Ovary (tissue), 7 donors: ENCODE measurements at regions not wholly inside any gene's neighbourhood (a gene's known extent, or its start where the extent isn't known, plus 50 kb on each side); places are given as distances from the start of the nearest gene placed in this dataset.

Experiments
- DNase-seq, 5 donors: peaks; one replicate each; pipeline ENCODE4 v3.0.0-alpha.2; 2019 to 2020
- H3K27ac ChIP-seq, 2 donors: fragments of 200-600 bp; one replicate each; pipeline versions ENCODE4 v1.5.1 to v1.8.0; 2019 to 2022
- H3K27me3 ChIP-seq: fragments of 200-600 bp; one replicate; pipeline ENCODE4 v1.8.0; 2022
- H3K36me3 ChIP-seq: fragments of 200-600 bp; sonication (generic); one replicate; pipeline ENCODE4 v1.5.1; 2019
- H3K4me1 ChIP-seq: one replicate; pipeline ENCODE4 v1.8.1; 2013; ENCODE audit warnings: mild to moderate bottlenecking, moderate library complexity; ENCODE audit not compliant: insufficient read depth
- H3K4me3 ChIP-seq: fragments of 200-600 bp; sonication (generic); one replicate; pipeline ENCODE4 v1.5.1; 2017
- H3K9me3 ChIP-seq, 2 donors: fragments of 200-600 bp in 1 of 2; sonication (generic) in 1 of 2; one replicate each; pipeline versions ENCODE4 v1.5.1 to v1.8.1; 2013 to 2019; ENCODE audit warnings: mild to moderate bottlenecking in 1 of 2, moderate library complexity in 1 of 2
- EP300 ChIP-seq: sonication (generic); formaldehyde crosslinking; IDR thresholded peaks from one replicate; pipeline ENCODE4 v1.6.1; 2017; ENCODE audit warnings: antibody characterized with exemption
- POLR2A ChIP-seq: fragments of 450-650 bp; IDR thresholded peaks from one replicate; pipeline ENCODE4 v1.6.1; 2017; ENCODE audit warnings: antibody characterized with exemption, mild to moderate bottlenecking, moderate library complexity
- WGBS, 3 donors: extraction: QIAGEN DNeasy Blood & Tissue Kit in 1 of 3; methylation state at CpG; one replicate each; pipeline versions ENCODE4 v1.1.5 to v1.1.7; 2013 to 2017; 5-methylcytosine and 5-hydroxymethylcytosine counted together
- intact Hi-C, 4 donors: fragments of 100-400 bp; cut with DNase I; formaldehyde crosslinking; loops; one replicate each; pipeline versions ENCODE4 v1.11.0 to v1.15.1; 2022 to 2023
- TF ChIP-seq, protein P1 (sequence below), 3 donors: fragments of 450-650 bp in 2 of 3; fragments of 200-600 bp in 1 of 3; IDR thresholded peaks; one replicate each; pipeline versions ENCODE4 v1.5.1 to v1.8.0; 2016 to 2022; ENCODE audit warnings: antibody characterized with exemption in 3 of 3, mild to moderate bottlenecking in 1 of 3
- donor health status: DM: no; HTN: no; CAD: no; lungs with moderate emphysema.
- donor health status: DM: no; HTN: no; CAD: no.
- donor health status: Bipolar disorder and iron deficiency.
- donor health status: DM: no; HTN: no; CAD: no.
- donor health status: DM: yes; HTN: yes; CAD: no.

- TF ChIP-seq, protein P1, sequence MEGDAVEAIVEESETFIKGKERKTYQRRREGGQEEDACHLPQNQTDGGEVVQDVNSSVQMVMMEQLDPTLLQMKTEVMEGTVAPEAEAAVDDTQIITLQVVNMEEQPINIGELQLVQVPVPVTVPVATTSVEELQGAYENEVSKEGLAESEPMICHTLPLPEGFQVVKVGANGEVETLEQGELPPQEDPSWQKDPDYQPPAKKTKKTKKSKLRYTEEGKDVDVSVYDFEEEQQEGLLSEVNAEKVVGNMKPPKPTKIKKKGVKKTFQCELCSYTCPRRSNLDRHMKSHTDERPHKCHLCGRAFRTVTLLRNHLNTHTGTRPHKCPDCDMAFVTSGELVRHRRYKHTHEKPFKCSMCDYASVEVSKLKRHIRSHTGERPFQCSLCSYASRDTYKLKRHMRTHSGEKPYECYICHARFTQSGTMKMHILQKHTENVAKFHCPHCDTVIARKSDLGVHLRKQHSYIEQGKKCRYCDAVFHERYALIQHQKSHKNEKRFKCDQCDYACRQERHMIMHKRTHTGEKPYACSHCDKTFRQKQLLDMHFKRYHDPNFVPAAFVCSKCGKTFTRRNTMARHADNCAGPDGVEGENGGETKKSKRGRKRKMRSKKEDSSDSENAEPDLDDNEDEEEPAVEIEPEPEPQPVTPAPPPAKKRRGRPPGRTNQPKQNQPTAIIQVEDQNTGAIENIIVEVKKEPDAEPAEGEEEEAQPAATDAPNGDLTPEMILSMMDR (IDR thresholded peaks at IDR 0.05): no peak
- TF ChIP-seq POLR2A (no peak), EP300 (no peak)
- Histone ChIP-seq H3K27me3 (no peaks in the 10 kb centered on the region), H3K4me1 (no peaks in the 10 kb centered on the region), H3K4me3 (no peak overlapping the region), H3K9me3 (no peaks in the 10 kb centered on the region), H3K36me3 (no peaks in the 10 kb centered on the region), H3K27ac (no peak overlapping the region)
- WGBS, 3 donors: 87 to 100% (median 95%) methylated on average over 2 of the region's 2 CpGs
- intact Hi-C loops: no loop called here
- no peak for DNase-seq
These were observed 122.5 kb downstream of the CAND1 start for GRCh38 chr12:67391656-67392055.

DNA sequence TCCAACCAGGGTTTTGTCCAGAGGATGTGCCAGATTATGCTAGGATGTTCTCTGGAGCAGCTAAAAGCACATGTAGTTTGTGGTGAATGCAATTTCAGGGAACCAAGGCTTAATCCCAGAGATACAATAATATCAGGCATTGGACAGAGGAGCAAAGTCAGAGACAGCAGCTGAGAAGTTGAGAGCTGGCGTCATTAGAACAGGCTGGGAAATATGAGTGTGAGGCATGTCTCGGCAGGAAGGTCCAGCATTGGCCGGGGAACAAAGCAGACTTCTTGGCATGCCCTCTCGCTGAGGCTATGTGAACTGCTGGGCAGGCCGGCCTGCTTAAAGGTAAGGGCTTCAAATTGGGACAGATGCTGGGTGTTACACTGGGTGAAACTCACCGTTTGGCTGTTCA is 125.4 kb downstream of the CAND1 start:
- Histone ChIP-seq H3K36me3 (no peaks in the 10 kb centered on the region), H3K27me3 (no peaks in the 10 kb centered on the region), H3K9me3 (no peaks in the 10 kb centered on the region), H3K27ac (no peak overlapping the region), H3K4me1 (no peaks in the 10 kb centered on the region), H3K4me3 (no peak overlapping the region)
- WGBS, 3 donors: 26 to 40% (median 35%) methylated on average over 6 of the region's 6 CpGs
- TF ChIP-seq, protein P1 (IDR thresholded peaks at IDR 0.05): no peak
- no peak for TF ChIP-seq EP300
- no peak for TF ChIP-seq POLR2A
- intact Hi-C loops: no loop called here
- peak; percentile 23 to 54 (median 26) for DNase-seq

DNA sequence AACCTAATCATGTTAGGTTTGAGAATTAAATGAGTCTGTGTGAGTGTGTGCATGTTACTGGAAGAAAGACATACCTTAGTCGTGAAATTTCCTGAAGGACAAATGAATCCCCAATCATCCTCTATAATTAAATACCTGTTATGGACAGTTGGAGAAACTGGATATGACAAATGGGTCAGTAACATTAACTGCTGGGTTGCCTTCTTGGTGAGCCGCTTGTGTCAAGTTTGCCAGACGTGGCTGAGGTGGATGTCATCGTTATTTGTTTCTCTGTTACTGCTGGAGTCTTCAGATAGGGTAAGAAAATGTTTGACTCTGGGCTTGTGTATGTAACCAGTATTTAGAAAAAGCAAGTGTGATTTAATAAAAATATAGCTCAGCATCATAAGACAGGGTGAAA is 131.6 kb downstream of the CAND1 start:
- intact Hi-C loops: no loop called here
- no peaks in the 10 kb centered on the region for H3K4me1 ChIP-seq
- H3K9me3 ChIP-seq: no peaks in the 10 kb centered on the region
- DNase-seq: no peak
- H3K36me3 ChIP-seq: no peaks in the 10 kb centered on the region
- no peak overlapping the region for H3K4me3 ChIP-seq
- H3K27ac ChIP-seq: no peak overlapping the region
- 86 to 90% (median 86%) methylated on average over 4 of the region's 4 CpGs for WGBS, 3 donors
- TF ChIP-seq POLR2A: no peak
- TF ChIP-seq, protein P1 (IDR thresholded peaks at IDR 0.05): no peak
- no peak for TF ChIP-seq EP300
- H3K27me3 ChIP-seq: no peaks in the 10 kb centered on the region

DNA sequence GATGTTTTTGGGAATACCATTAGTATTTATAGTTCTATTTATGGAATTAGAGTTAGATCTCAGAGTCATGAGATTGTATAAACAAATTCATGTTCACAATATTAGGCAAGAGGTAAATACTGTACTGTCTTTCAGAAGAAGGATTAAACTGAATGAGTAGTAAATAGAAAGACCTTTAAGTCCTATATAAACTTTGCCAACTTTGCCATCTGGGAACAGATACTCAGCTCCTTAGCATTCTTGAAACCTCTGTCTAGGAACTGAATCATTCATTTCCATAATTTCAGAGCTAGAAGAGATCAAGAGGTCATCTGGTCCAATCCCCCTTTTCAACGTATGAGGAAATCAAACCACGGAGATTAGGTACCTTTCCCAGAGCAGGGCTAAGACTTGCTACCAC is 141.1 kb downstream of the CAND1 start:
- DNase-seq: no peak
- Histone ChIP-seq H3K27ac (no peak overlapping the region), H3K9me3 (no peaks in the 10 kb centered on the region), H3K4me3 (no peak overlapping the region), H3K36me3 (no peaks in the 10 kb centered on the region), H3K27me3 (no peaks in the 10 kb centered on the region), H3K4me1 (no peaks in the 10 kb centered on the region)
- intact Hi-C loops: no loop called here
- 4 to 11% (median 9%) methylated on average over 2 of the region's 2 CpGs for WGBS, 3 donors
- TF ChIP-seq EP300 (no peak), POLR2A (no peak)
- TF ChIP-seq, protein P1 (IDR thresholded peaks at IDR 0.05): no peak

DNA sequence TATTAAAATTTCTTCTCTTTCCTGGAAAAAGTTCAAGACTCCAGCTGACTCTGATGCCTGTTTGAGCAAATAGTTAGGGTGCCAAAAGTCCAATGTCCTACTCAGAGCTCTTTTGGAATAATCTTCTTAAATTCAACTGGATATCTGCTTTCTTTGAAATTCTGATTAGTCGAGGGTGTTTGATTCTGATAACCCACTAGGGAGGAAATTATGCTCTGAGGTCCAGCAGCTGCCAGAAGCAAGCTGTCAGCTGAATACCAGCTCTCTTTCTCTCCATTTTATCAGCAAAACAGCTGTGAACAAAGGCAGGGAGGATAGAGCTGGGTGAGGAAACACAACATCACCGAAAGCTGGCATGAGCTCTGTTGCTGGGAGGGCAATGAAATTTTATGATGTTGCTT is 141.5 kb downstream of the CAND1 start:
- H3K9me3 ChIP-seq: no peaks in the 10 kb centered on the region
- no peak overlapping the region for H3K4me3 ChIP-seq
- H3K27ac ChIP-seq: no peak overlapping the region
- no peak for DNase-seq
- no peaks in the 10 kb centered on the region for H3K27me3 ChIP-seq
- H3K4me1 ChIP-seq: no peaks in the 10 kb centered on the region
- TF ChIP-seq, protein P1 (IDR thresholded peaks at IDR 0.05): no peak
- TF ChIP-seq POLR2A: no peak
- no peak for TF ChIP-seq EP300
- intact Hi-C loops: no loop called here
- 2 to 5% (median 2%) methylated on average over 2 of the region's 2 CpGs for WGBS, 3 donors
- H3K36me3 ChIP-seq: no peaks in the 10 kb centered on the region
